ENCODE measurements at regions not wholly inside any gene's neighbourhood (a gene's known extent, or its start where the extent isn't known, plus 50 kb on each side); places are given as distances from the start of the nearest gene placed in this dataset.
"Not testable (repeated sequence)": the region's sequence is repeated elsewhere in the genome, so short reads cannot be mapped to it uniquely, and the experiment has no call there.

DNA sequence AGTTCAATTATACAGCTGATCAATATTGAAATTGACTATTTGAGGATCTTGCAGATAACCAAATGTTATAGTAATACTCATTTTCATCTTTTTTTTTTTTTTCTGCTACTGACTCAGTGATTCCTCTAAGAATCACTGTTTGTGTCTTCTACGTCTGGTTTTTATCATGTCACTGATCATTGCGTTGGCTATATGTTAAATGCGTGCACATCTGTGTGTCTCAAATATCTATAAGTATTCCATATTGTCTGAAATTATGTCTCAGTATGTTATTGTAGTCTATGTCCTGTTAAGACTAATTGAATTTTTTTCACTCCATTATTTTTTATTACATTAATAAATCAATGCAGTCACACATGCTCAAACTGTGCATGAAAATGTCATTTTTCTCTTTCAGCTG lies 200.5 kb downstream of the PCDH20 start:
- no peak for DNase-seq (ENCODE audit: low spot score)

DNA sequence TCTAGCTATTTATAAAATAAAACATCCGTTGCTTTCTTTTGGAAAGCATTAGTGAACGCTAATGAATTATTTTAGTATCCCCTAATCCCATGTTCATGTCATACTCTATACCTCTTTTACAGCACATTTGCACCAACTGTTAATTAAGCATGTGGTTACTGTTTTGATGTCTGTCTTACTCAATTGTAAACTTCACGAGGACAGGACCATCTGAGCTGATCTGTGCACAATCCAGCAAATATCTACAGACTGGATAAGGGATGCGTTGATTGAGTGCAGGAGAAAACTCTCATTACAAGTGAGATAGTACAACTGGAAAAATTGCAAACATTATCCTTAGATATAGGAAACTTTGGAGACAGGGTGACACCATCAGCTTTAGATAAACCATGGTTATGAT lies 201.1 kb downstream of the PCDH20 start:
- no peak for DNase-seq (ENCODE audit: low spot score)

- not testable (repeated sequence) for DNase-seq (ENCODE audit: low spot score)
Measured at GRCh38 chr13:61205898-61206297, 209.8 kb downstream of the PCDH20 start.

GRCh38 chr13:61204025-61204424 lies 211.6 kb downstream of the PCDH20 start:
- DNase-seq (ENCODE audit: low spot score) = no peak

DNA sequence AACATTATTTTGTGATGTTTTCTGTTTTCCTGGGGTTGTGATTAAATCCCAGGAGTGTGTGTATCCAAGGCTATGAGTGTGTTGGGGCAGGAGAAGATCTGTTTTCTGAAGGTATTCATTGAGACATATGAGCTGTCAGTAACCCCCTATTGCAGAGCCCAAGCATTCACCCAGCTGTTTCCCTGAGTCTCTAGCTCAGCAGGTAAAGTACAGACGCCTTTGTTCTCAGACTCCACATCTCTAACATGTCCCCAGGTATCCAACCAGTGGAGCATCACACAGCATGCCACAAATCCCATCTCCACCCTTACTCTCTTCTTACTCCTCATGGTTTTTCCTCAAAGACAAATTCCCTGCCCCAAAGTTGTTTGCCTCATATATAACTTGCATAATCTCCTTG lies 213.6 kb downstream of the PCDH20 start:
- DNase-seq (ENCODE audit: low spot score) = no peak

DNA sequence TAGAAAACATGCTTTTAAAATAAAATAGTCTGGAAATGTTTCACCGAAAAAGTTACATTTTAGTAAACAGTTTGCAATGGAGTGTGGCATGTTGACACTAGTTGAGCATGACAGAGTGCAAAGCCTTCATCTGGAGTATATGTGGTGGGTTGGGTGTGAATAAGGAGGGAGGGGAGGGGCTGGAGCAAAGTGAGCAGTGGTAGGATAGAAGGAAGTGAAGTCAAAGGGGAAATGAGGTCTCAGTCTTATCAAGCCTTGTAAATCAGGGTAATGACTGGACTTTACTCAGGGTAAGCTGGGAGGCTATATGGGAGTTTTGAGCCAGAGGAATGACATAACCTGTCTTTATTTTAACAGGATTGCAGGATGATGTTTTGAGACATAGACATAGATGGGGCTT lies 222.8 kb downstream of the PCDH20 start:
- DNase-seq (ENCODE audit: low spot score) = no peak

DNA sequence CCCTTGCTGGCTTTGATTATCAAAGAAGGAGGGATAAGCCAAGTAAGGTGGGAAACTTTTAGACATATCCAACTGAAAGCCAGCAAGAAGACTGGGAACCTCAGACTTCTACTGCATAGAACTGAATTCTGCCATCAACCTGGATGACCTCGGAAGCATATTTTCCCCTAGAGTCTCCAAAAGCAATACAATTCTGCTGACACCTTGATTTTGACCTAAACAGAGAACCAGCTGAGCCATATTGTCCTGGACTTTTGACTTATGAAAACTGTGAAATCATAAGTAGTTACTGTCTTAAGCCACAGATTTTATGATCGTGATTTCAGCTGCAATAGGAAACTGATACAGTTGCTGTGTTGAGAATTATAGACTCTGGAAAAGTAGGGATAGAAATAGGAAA lies 227.6 kb downstream of the PCDH20 start:
- no peak for DNase-seq (ENCODE audit: low spot score)

DNA sequence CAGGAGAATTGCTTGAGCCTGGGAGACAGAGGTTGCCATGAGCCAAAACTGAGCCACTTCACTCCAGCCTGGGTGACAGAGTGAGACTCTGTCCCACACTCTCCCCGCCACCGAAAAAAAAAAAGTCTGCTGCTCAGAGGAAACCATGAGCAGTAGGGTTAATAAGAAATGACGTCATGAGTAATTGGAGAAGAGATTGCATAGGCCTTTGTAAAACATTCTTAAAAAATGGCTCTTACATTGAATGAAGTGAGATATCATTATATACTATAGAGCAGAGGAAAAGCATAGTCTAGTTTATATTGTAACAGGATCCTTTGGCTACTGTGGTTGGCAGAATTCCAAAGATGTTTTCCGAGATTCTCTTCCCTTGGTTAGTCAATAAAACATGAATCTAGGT lies 228.2 kb downstream of the PCDH20 start:
- no peak for DNase-seq (ENCODE audit: low spot score)

DNA sequence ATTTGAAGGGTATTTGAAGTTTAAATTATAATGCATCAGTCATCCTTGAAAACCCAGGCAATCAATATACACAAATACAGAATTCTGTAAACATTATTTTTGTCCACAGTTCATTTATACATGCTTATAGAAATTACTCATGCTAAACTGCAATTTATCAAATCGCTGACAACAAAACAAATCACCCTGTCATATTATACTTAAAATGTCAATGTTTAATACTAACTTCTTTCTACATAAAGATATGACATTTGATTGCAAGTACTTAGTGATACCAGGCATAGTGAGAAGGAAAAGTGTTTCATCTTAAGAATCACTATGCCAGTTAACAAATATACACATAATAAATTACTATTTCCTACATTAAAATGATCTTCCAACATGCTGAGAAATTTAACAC lies 232.0 kb downstream of the PCDH20 start:
- no peak for DNase-seq (ENCODE audit: low spot score)

- DNase-seq (ENCODE audit: low spot score) = no peak
Measured at GRCh38 chr13:61180234-61180633, 235.4 kb downstream of the PCDH20 start.

DNA sequence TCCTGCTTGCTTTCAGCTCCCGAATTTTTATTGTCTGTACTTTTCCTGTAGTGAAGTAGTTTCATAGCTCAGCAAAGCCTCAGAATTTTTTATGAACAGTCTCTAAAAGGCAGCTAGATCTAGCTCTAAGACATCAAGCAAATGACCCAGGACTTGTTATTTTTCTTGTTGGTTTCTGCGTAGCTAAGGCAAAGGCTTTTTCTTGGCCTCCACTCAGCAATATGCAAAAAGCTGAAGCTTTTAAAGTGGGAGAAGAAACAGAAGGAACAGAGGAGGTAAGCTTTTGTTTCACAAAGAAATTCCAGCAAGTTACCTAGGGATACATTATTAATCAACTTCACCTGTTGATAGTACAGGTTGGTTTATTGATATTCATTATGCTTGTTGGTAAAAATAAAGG lies 235.9 kb downstream of the PCDH20 start:
- no peak for DNase-seq (ENCODE audit: low spot score)

DNA sequence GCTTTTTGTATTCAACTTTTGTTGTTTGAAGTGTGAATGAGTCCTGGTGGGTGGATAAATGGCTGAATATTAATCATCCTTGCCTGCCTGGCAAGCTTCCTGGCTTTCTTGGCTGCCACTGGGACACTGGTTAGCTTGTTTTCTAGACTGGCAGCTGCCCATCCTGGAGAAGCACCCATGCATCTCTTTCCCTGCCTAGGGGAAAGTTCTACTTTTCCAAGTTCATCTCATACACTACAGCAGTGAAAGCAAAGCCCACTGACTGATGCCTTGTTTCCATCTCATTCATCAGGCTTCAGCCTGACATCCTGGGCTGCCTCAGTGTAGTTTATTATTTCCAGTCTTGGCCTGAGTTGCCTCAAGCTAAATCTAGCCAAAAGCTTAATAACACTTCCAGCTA lies 244.8 kb downstream of the PCDH20 start:
- DNase-seq (ENCODE audit: low spot score) = no peak

GRCh38 chr13:61162636-61163035 lies 253.0 kb downstream of the PCDH20 start:
- DNase-seq (ENCODE audit: low spot score) = no peak

DNA sequence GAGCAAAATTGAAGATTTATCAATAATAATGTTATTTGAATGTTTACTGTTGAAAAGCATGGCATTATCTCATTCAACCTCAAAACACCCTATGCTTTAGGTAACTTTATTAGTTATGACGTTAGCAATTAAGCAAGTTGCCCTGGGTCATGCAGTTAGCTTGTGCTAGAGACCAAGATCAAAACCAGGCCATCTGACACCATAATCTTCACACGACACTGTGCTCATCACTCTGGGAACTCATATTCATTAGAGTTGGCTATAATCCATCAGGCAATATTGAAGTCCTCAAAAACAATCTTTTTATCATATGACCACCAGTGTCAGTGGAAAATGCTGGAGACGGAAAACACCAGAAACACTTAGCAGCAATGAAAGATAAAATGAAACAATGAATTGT lies 253.5 kb downstream of the PCDH20 start:
- no peak for DNase-seq (ENCODE audit: low spot score)

DNA sequence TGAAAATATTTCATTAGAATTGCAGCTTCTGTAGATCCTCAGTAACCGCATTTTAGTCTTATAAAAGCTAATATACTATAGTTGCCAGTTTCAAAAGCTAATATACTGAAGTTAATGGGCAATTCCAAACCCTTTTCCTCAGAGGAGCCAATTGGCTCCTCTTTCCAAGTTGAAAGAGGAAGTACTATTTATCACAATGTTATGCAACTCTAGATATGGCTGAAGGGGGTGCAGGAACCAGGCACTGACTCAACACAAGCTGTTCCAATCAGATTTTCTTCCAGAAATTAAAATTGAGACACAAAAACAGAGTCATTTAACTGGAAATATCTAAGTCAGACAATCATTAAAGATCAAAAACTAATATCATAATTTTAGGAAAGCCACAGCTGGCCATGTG lies 258.9 kb downstream of the PCDH20 start:
- DNase-seq (ENCODE audit: low spot score) = no peak

- no peak for DNase-seq (ENCODE audit: low spot score)
Measured at GRCh38 chr13:61151062-61151461, 264.6 kb downstream of the PCDH20 start.

DNA sequence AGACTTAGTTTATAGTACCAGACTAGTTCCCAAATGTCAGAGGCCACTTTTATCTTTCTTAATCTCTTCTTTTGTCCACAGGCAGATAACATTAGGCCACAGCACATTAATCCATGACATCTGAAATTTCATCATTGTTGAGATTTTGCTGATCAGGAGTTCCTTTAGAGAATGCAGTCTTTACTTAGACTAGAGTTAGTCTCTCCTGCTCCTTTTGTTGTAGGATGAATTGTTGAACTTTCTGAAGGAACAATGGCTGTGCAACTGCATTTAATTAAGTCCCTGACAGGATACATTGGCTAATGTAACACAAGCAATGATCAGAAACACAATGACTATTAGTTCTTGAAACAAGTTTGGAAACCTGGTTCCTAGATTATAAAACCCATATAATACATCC lies 266.3 kb downstream of the PCDH20 start:
- DNase-seq (ENCODE audit: low spot score) = no peak

DNA sequence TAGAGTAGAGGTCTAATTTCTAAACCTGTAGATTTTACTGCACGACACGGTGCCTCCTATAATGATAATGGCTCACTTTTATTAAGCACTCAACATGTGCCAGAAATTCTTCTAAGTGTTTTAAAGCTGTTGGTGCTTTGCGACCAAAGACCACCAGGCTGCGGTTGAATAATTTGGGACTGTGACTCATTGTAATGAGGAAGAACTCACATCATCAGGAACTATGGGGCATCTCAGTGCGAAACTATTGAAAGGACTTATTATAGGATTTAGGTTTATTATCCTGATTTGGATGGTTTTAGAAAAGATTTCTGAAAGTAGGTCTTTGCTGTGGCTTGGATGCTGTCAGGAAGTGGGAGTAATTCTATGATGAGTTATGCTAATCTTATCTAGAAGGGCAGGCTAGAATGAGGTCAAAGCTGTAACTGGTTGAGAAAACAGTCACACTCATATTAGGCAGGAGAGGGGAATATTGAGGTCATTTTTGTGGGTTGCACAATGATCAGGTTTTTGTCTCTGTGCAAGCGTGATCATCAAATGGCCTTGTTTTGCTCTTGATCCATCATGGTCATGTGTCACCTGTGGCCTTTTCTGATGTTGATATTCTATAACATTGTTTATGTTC lies 266.8 kb downstream of the PCDH20 start:
- DNase-seq (ENCODE audit: low spot score) = no peak

GRCh38 chr13:61148211-61148610 lies 267.4 kb downstream of the PCDH20 start:
- DNase-seq (ENCODE audit: low spot score) = no peak

- no peak for DNase-seq (ENCODE audit: low spot score)
Measured at GRCh38 chr13:61146571-61146970, 269.1 kb downstream of the PCDH20 start.

GRCh38 chr13:61146158-61146557 lies 269.5 kb downstream of the PCDH20 start:
- DNase-seq (ENCODE audit: low spot score) = no peak

DNA sequence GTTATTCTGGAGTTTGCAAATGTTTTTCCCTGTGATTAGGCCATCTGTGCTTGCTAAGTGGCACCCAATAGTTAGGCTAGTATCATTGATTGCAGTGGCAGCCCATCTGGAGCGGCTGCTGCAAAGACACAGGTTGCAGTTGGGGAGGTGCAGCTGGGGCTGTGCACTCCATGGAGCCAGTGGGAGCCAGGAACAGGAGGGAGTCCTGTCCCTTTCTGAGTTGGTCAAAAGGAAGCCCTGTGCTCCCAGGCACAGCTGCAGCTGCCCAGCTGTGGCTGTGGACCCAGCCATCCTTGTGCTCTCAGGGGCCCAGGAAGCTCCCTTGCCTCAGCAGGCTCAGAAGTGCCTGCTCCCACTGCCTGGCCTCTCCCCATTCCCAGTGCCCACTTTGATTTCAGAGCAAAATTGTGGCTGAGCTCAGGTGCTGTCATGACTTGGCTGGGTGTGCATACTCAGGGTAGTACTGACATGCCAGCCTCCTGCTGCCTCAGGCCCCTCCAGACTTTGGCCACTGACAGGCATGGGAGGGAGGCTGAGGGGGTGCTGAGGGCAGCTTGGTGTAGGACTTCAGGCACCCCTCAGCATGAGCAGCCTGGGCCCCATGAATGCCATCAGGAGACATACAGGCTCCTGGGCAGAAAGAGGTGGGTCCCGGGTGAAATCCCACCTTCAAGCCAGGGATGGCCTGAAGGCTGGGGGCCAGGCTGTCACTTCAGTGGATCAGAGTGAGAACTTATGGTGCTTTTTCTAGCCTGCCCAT lies 270.6 kb downstream of the PCDH20 start:
- DNase-seq (ENCODE audit: low spot score) = no peak

GRCh38 chr13:61144301-61144700 lies 271.3 kb downstream of the PCDH20 start:
- DNase-seq (ENCODE audit: low spot score) = no peak

GRCh38 chr13:61142506-61142905 lies 273.1 kb downstream of the PCDH20 start:
- no peak for DNase-seq (ENCODE audit: low spot score)

Data from H4 (cell line).